GDM1 (cell line): ENCODE measurements at regions not wholly inside any gene's neighbourhood (a gene's known extent, or its start where the extent isn't known, plus 50 kb on each side); places are given as distances from the start of the nearest gene placed in this dataset.
"Not testable (repeated sequence)": the region's sequence is repeated elsewhere in the genome, so short reads cannot be mapped to it uniquely, and the experiment has no call there.

Experiments
- DNase-seq: peaks from one replicate; lab custom pipeline; 2025; lab: John Stamatoyannopoulos, UW

GRCh38 chr2:60247471-60247870 lies 306.0 kb downstream of the BCL11A start:
- DNase-seq: no peak

- DNase-seq: no peak
Observed at GRCh38 chr2:60246583-60246982, 306.9 kb downstream of the BCL11A start.

GRCh38 chr2:60234274-60234986 lies 319.0 kb downstream of the BCL11A start:
- DNase-seq: no peak

- no peak for DNase-seq
Observed at GRCh38 chr2:60230596-60230995, 322.9 kb downstream of the BCL11A start.

GRCh38 chr2:60230037-60230436 lies 323.4 kb downstream of the BCL11A start:
- DNase-seq: no peak

- DNase-seq: no peak
Observed at GRCh38 chr2:60226943-60227342, 326.5 kb downstream of the BCL11A start.

- DNase-seq: no peak
Observed at GRCh38 chr2:60226191-60226590, 327.3 kb downstream of the BCL11A start.

GRCh38 chr2:60223859-60224258 lies 329.6 kb downstream of the BCL11A start:
- no peak for DNase-seq

GRCh38 chr2:60221098-60221497 lies 332.4 kb downstream of the BCL11A start:
- DNase-seq: no peak

GRCh38 chr2:60219536-60219935 lies 333.9 kb downstream of the BCL11A start:
- no peak for DNase-seq

- no peak for DNase-seq
Observed at GRCh38 chr2:60216452-60216995, 336.9 kb downstream of the BCL11A start.

GRCh38 chr2:60215386-60215901 lies 338.0 kb downstream of the BCL11A start:
- DNase-seq: no peak

- DNase-seq: no peak
Observed at GRCh38 chr2:60214626-60214875, 338.9 kb downstream of the BCL11A start.

GRCh38 chr2:60213865-60214625 lies 339.4 kb downstream of the BCL11A start:
- DNase-seq: no peak

- DNase-seq: no peak
Observed at GRCh38 chr2:60212181-60212945, 341.1 kb downstream of the BCL11A start.

GRCh38 chr2:60189006-60189405 lies 364.4 kb downstream of the BCL11A start:
- DNase-seq: not testable (repeated sequence)

- no peak for DNase-seq
Observed at GRCh38 chr2:60175290-60175689, 378.2 kb downstream of the BCL11A start.

GRCh38 chr2:60174146-60174545 lies 379.3 kb downstream of the BCL11A start:
- no peak for DNase-seq

GRCh38 chr2:60172801-60173200 lies 380.7 kb downstream of the BCL11A start:
- no peak for DNase-seq

GRCh38 chr2:60170272-60170671 lies 383.2 kb downstream of the BCL11A start:
- no peak for DNase-seq

- DNase-seq: no peak
Observed at GRCh38 chr2:60168247-60168646, 385.2 kb downstream of the BCL11A start.

- DNase-seq: no peak
Observed at GRCh38 chr2:60167089-60167488, 386.4 kb downstream of the BCL11A start.

GRCh38 chr2:60163691-60164090 lies 389.8 kb downstream of the BCL11A start:
- DNase-seq: no peak
